Tibial nerve (tissue), 4 donors: ENCODE measurements at regions not wholly inside any gene's neighbourhood (a gene's known extent, or its start where the extent isn't known, plus 50 kb on each side); places are given as distances from the start of the nearest gene placed in this dataset.

Source experiments
- EP300 ChIP-seq, 2 donors: sonication (generic); formaldehyde crosslinking; IDR thresholded peaks; one replicate each; pipeline ENCODE4 v1.6.1; 2017; ENCODE audit warnings: antibody characterized with exemption in 2 of 2, mild to moderate bottlenecking in 1 of 2
- POLR2A ChIP-seq, 2 donors: fragments of 450-650 bp; IDR thresholded peaks; one replicate each; pipeline ENCODE4 v1.6.1; 2017; ENCODE audit warnings: antibody characterized with exemption in 2 of 2, mild to moderate bottlenecking in 2 of 2, moderate library complexity in 2 of 2
- TF ChIP-seq, protein P1 (sequence below), 5 experiments: fragments of 200-600 bp in 3 of 5; fragments of 450-650 bp in 2 of 5; sonication (generic) in 3 of 5; IDR thresholded peaks; one replicate each; pipeline ENCODE4 v1.5.1; 2016 to 2019; ENCODE audit warnings: antibody characterized with exemption in 5 of 5, mild to moderate bottlenecking in 3 of 5, moderate library complexity in 2 of 5

GRCh38 chr4:117957571-117957970 is 76.7 kb upstream of the NDST3 start:
- TF ChIP-seq, protein P1, sequence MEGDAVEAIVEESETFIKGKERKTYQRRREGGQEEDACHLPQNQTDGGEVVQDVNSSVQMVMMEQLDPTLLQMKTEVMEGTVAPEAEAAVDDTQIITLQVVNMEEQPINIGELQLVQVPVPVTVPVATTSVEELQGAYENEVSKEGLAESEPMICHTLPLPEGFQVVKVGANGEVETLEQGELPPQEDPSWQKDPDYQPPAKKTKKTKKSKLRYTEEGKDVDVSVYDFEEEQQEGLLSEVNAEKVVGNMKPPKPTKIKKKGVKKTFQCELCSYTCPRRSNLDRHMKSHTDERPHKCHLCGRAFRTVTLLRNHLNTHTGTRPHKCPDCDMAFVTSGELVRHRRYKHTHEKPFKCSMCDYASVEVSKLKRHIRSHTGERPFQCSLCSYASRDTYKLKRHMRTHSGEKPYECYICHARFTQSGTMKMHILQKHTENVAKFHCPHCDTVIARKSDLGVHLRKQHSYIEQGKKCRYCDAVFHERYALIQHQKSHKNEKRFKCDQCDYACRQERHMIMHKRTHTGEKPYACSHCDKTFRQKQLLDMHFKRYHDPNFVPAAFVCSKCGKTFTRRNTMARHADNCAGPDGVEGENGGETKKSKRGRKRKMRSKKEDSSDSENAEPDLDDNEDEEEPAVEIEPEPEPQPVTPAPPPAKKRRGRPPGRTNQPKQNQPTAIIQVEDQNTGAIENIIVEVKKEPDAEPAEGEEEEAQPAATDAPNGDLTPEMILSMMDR (IDR thresholded peaks at IDR 0.05), result no peak
- TF ChIP-seq POLR2A (IDR thresholded peaks at IDR 0.05) (no peak), EP300 (IDR thresholded peaks at IDR 0.05) (no peak)
